Fibroblast of lung (primary cell): ENCODE measurements at regions not wholly inside any gene's neighbourhood (a gene's known extent, or its start where the extent isn't known, plus 50 kb on each side); places are given as distances from the start of the nearest gene placed in this dataset.

Experiments used
- CTCF ChIP-seq, 2 donors: IDR thresholded peaks in 1 of 2; conservative IDR thresholded peaks in 1 of 2; 1 replicate in 1 of 2; 2 replicates in 1 of 2; pipeline ENCODE4 v1.5.1; 2011 to 2012; ENCODE audit warnings: low read length in 2 of 2, control low read depth in 1 of 2, inconsistent platforms in 1 of 2, low read depth in 1 of 2, mild to moderate bottlenecking in 1 of 2
- EZH2 ChIP-seq: IDR thresholded peaks from 2 replicates; pipeline ENCODE4 v1.5.1; 2012; ENCODE audit warnings: low read length, control low read depth, mild to moderate bottlenecking; ENCODE audit errors: missing control alignments

GRCh38 chr14:89615421-89615820, 198.4 kb upstream of the FOXN3 start:
- TF ChIP-seq CTCF (conservative IDR thresholded peaks at IDR 0.05 in 1 of 2, IDR thresholded peaks at IDR 0.05 in 1 of 2; ENCODE audit: low read depth in 1 of 2, low read length in 2 of 2) (no peak), EZH2 (no peak)
